ENCODE measurements at regions not wholly inside any gene's neighbourhood (a gene's known extent, or its start where the extent isn't known, plus 50 kb on each side); places are given as distances from the start of the nearest gene placed in this dataset.
"Not testable (repeated sequence)": the region's sequence is repeated elsewhere in the genome, so short reads cannot be mapped to it uniquely, and the experiment has no call there.

DNA sequence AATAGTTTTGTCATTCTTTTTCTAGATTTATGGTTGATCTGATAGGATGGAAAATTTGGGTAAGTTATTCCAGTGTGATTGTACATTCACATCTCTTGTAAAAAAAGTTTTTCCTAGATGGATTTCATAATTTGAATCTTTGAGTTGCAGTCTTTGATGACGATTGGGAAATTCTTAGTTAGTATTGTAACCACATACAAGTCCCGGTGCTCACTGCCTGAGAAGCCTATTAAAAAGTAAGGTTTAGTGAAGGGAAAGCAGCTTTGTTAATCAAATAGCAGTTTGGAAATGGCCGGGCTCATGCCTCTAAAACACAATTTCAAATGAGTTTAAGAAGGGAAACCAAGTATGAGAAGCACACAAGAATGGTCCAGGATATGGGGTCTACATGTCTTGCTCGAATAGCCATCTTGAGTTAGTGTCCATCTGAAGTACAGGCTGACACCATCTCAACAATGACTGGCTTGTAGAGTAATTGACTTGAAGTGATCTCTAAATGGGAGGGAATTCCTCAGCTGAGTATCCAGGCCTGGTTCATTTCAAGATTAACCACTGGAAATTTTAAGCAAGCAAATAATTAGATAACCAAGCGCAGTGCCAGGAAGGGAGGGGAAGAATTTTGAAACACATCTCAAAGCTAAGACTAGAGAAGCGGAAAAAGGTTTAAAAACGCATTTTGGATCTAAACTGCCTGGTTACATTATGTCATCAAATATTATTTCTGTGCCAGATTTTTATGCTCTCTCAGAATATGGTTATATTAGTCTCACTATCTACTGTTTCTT is 1145.6 kb upstream of the MIR17HG start:
- DNase-seq: no peak

DNA sequence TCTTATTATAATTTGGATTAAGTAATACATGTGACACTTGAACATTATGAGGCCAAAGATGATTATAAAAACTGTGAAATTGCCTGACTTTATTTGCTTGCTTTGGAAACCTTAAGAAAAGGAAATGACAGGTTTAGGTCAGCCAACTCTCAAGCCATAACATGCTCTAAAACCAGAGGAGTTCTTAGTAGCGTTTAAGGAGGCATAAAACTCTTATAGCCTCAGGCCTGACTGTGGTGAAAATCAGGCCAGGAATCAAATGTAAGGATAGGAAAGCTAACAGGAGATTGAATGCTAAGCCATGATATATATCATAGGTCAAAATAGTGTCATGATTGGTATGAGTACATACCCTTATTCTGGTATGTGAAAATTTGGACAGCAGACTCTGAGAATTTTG is 1142.4 kb upstream of the MIR17HG start:
- no peak for DNase-seq

DNA sequence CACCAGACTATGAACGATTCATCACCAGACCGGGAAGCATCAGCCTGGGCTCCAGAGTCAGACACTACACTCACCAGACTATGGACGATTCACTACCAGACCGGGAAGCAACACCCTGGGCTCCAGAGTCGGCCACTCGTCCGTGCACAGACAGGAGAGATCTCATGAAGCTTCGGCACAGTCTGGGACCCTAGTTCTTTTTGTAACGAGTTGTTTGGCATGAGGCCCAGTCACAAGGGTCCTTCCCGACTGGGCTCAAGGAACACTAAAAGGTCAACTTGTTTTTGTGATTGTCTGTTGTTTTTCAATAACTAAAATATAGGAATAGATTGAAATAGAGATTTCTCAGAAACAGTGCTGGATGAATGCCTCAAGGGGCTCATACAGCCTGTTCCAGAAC is 1141.6 kb upstream of the MIR17HG start:
- no peak for DNase-seq

DNA sequence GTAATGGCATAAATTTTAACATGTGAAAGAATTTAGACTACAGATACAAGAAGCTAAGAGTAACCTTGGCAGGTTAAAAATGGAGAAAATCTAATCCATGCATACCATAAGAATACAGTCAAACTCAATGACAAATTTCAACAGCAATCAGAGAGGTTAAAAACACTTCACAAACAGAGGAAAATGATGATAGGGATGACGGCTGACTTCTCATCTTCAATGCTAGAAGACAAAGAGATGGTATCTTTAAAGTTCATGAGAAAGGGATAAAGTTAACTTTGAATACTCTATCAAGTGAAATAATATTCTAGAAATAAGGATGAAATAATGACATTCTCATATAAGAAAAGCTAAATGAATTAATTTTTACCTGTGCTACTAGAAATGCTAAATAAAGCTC is 1130.2 kb upstream of the MIR17HG start:
- no peak for DNase-seq

DNA sequence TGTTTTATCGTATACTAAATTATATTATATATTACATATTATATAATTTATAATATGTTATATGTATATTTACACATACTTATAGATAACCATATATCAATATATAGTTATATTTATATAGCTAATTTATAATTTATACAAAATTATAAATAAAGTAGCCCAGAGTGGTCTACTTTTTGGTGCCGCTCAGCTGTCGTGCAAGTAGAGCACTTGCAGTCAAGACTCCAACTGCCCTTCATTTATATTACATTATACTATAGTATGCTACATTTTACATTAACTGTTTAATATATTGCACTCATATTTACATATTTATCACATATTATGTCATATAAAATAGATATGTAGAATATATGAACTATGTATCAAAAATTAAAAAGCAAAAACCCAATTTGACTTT is 1124.7 kb upstream of the MIR17HG start:
- DNase-seq: no peak

DNA sequence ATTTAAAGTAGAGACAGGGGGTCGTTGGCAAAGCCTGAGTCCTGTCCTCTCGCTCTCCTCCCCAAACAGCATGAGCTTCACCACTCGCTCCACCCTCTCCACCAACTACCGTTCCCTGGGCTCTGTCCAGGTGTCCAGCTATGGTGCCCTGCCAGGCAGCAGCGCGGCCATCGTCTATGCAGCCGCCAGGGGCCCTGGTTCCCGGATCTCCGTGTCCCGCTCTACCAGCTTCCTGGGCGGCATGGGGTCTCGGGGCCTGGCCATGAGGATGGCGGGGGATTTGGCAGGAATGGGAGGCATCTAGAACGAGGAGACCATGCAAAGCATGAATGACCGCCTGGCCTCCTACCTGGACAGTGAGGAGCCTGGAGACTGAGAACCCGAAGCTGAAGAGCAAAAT is 1117.2 kb upstream of the MIR17HG start:
- DNase-seq: no peak

DNA sequence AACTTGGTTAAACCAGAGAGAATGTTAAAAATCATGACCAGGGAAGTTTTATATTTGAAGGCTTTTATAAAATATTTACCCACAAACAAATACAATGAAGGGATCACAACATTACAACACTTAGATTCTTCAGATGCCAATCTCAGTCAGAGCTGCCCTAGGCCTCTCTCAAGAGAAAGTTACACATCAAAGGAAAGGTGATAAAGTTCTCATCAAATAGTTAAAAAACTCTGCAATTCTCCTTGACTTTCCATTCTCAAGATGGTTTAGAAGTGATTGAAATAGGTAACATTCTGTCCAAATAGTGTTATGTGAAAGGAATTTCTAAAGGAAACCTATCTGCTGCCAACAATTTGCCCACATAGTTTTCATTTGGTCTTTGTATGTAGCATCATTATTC is 1115.2 kb upstream of the MIR17HG start:
- DNase-seq: no peak

DNA sequence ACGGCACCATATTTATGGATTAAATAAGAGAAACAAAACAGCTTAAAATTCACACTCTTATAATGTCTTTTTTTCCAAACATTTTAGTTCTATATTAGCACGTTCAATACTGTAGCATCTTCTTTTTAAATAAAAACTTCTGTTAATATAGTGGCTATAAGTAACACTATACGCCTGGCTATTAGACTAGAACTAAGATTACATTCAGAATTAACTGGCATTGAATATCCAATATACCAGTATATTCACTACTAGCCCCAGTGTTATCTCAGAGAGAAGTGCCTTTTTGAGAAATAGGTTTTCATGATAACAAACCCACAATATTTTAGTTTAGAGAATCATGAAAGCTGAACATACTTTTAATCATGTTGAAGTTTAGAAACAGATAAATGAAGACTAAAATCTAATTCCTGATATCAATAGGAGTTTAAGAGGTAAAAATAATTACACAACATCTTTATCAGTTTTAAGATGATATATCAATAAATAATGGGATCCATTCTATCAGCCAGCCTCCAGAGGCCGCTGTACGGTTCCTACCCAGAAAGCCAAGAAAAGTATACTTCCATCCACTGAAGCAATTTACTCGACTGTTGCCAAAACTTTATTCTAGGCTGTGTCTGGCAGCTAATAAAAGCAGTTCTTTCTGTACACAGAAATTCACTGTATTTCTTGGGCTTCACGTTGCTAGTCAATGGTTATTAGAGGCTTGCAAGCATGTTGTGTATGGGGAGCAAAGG is 1113.4 kb upstream of the MIR17HG start:
- no peak for DNase-seq

DNA sequence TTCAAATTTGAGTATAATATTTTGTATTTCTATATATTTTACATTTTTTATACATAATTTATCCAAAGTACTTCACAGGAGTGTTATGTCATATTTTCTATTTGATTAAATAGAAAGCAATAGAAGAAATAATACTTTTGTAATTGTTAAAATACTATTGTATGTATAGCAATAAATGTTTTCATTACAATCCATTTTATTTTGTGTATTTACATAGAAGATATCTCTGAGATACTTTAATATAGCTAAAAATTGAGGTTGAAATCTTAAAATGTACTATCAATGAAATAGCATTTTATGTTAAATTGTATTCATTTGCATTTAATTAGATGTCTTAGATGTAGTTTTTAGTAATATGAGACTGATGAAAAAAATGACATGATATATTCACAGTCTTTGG is 1109.6 kb upstream of the MIR17HG start:
- no peak for DNase-seq

DNA sequence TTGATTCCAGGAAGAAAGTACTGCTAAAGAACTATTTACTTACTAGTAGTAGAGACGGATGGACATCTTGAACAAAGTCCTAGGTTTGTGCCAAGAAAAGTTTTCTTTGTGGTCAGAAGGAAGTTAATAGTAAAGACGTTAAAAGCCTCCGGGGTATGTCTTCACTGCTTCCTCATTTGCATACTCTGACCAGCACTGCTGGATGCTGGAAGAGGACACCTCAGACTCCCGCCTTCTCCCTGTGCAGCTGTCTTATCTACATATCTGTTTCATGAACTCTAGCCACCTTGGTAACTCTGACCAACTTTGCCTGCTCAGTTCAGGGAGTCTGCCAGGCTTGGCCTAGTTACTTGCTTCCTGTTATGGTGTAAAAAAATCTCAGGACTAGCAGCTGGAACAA is 1109.1 kb upstream of the MIR17HG start:
- DNase-seq: no peak

DNA sequence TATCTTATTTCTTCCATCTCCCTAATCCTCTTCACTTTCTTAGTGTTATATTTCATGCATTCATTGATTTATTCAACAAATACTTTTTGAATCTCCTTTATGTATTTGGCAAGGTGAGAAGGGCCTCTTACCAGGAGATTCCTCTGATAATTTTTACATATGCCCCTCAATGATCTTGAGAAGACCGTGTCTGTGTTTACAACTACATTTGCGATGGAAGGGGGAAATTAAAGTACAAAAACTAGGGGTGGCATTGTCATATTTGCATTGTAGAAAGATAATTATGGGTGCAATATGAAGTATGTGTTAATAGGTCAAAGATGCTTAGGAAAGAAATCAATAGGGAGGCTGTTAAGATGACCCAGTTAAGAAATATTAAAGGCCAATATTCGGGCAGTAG is 1108.4 kb upstream of the MIR17HG start:
- DNase-seq: no peak

DNA sequence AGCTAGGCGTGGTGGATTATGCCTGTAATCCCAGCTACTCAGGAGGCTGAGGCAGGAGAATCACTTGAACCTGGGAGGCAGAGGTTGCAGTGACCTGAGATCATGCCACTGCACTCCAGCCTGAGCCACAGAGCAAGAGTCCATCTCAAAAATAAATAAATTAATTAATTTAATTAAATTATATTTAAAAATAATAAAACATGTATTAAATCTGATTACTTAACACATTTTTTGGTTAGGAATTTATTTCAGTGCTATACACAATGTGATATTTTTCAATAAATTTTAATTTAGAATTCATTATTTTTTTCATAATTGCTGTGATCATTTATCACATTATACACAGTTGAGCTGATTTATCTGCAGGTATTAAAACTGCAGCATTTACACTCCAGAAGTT is 1101.5 kb upstream of the MIR17HG start:
- no peak for DNase-seq

DNA sequence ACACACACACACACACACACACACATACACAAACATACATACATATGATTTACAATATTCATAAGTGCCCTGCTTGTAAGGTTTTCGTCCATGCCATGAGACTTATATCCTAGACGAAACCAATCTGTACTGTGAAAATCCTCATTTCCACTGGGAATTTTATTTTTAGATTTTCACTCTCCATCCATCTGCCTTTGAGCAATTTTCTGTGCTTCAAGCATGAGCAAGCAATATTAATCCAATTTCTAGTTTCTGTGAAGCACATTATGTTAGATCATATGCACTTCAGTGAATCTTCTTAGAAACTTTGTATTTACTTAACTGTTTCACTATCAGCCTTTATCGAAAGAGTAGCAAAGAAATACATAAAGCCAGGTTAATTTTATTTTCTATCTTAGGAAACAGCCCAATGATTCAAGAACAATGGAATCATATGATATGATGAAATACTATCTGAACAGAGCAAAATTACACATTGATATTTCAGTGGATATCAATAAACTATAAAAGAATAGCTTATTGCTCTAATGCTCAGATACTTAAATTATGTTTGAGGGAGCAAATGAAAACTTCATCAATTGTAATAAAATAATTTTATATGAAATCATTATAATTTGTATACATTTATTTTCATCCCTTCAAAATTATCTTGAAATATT is 1100.7 kb upstream of the MIR17HG start:
- DNase-seq: no peak

DNA sequence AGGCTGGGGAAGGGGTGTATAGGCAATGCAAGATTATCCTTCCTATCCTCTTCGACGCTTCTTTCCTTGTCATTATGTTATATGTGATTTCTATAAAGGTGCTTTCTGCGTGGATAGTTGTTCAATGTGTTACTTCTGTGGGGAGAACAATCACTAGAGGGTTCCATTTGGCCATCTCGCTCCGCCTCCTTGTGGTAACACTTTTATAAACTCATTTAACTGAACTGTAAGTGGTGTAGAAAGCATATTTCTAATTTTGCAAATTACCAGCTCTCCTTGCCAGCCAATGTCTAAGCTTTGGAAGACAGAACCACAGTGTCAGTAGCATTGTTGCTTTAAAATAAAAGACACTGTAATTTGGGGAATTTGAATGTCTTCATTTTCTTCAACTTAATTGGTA is 1093.7 kb upstream of the MIR17HG start:
- DNase-seq: no peak

DNA sequence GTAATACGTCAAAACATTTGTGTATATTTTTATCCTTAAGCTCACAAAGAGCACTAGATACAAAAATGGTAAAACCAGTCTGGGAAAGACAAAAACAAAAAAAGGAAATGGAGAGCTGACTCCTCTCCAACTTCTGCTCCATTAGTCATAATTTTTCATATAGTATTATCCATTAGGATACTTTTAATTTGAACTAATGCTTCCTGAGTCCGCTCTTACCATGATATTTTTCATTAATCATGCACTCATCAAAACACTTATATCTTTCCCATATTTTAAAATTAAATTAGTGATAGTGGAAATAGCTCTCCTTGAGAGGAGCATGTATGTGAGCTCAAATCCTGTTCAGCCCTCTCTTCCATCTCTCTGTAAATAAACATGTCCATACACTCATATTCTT is 1093.0 kb upstream of the MIR17HG start:
- no peak for DNase-seq

DNA sequence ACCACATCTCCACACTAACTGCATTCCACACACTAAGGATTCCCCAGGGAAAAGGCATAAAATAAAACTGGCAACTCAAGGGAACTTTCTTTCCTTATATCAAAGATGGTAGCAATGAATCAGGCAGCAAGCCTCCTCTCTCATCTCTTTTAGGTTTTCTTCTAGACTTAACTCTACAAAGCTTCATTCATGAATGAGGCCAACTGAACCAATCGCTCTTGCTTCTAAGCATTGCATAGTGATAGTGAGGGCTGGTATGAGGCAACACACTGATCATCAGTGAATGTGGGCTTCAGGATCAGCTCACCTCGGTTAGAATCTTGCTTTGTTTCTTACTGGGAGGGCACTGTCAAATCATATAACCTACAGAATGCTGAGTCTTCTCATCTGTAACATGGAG is 1090.7 kb upstream of the MIR17HG start:
- no peak for DNase-seq

DNA sequence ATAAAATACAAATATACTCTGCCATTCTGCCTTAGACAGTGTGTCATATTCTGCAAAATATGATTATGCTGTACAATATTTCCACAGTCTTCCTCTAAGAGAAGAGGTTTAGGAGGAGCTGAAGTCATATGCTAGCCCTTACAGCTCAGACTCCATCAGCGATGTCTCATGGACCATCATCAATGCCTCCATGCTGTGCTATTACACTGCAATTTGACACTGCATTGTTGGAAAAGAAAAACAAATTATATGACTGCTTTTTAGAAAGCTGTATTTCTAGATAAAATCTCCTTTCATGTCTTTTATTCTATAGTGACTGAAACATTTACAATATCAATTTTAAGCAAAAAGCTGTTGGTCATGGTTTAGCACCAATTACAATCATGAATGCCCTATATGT is 1089.4 kb upstream of the MIR17HG start:
- no peak for DNase-seq

DNA sequence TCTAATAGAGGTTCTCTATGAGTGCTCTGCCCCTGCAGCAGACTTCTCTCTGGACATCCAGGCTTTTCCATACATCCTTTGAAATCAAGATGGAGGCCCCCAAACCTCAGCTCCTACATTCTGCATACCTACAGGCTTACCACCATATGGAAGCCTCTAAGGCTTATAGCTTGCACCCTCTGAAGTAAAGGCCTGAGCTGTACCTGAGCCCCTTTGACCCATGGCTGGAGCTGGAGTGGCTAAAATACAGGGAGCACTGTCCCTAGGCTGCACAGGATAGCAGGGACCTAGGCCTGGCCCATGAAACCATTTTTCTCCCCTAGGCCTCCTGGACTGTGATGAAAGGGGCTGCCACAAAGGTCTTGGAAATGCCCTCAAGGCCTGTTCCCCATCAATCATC is 1086.1 kb upstream of the MIR17HG start:
- no peak for DNase-seq

DNA sequence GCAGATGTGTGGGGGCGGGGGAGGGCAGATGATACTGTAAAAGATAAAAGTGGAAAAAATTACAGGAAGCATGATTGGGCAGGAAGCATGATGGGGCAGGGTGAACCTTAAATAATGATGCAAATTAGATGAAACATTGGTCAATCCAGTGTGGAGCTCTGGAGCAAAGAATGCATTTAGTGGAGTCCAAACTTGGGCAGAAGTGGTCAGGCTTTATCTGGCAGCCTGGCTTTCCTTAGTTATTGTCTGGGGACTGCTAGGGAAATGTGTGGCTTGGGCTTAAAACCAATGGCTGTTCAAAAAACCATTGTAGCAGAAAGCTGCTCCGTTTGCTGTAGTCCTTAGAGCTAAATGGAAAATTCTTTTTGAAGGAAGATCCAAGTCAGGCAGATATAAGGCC is 1077.3 kb upstream of the MIR17HG start:
- no peak for DNase-seq

DNA sequence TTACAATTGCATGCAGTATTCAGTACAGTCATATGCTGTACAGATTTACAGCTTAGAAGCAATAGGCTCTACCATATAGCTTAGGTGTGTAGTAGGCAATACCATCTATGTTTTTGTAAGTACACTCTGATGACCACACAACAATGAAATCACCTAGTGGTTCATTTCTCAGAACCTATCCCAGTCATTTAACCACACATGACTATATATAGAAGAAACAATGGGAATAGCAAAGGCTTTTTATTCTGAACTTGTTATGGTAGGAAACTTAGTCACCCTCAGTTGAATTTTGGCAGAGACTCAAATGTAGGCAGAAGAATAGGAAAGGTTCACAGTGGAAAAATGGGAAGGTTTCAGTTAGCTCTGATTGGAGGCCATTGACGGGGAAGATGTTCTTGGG is 1075.1 kb upstream of the MIR17HG start:
- no peak for DNase-seq

DNA sequence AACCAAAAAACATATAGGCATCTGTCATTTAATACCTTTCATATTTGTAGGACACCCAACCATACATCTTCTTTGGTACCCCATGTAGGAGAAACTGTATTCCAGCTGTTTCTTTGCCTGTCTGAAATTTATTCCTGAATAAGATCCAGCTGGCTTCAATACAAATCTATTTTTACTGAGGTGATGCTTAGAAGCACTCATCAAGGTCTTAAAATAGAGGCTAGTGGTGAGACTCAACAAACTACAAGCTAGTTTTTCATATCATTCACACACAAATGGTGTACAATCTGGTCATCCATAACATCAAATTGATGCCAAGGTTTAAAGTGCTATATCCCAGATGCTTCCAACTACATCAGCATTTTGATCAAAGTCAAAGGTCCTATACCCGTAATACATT is 1071.3 kb upstream of the MIR17HG start:
- no peak for DNase-seq

DNA sequence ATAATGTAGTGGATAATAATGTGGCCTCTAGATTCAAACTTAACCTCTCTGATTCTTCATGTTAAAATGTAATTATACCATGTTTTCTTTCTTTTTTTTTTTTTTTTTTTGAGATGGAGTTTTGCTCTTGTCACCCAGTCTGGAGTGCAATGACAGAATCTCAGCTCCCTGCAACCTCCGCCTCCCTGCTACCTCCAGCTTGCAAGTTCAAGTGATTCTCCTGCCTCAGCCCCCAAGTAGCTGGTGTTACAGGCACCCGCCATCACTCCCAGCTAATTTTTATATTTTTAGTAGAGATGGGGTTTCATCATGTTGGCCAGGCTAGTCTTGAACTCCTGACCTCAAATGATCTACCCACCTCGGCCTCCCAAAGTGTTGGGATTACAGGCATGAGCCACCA is 1069.3 kb upstream of the MIR17HG start:
- not testable (repeated sequence) for DNase-seq

DNA sequence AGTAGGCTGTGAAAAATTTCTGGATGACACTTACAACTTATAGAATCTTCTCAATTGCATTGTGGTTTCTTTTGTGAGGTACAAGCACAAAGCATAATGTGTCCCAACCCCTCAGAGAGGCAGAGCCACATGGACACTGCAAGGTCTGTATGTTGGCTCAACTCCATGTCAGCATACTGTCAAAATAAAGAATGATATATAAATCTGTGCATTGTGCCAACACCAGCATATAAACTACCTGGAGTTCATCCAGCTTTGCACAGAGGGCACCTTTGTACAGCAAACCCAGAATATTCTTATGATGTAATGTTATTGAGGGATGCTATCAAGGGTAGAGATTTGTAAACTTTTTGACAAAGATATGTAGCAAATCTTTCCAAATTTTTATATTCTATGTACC is 1065.8 kb upstream of the MIR17HG start:
- no peak for DNase-seq

DNA sequence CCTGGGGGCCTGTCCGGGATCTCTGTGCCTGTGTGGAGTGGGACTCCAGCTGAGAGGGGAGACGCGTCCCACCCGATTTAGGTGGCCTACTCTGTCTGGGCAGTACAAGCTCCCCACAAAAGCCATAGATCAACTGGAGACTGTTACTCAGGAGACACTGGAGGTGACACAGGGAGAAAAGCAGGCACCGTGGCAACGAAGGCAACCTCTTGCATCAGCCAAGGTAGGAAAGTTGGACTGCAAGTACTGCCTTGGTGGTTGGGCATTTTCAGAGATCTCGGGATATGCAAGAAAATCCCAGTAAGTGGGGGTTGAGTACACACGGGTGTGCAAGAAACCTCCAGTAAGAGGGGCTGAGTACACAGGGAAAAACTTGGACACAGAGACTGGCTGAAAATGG is 1060.0 kb upstream of the MIR17HG start:
- DNase-seq: no peak
